IMR-90 (cell line): ENCODE measurements at regions not wholly inside any gene's neighbourhood (a gene's known extent, or its start where the extent isn't known, plus 50 kb on each side); places are given as distances from the start of the nearest gene placed in this dataset.

Source experiments
- ATAC-seq: fragments of 200-7000 bp; cut with Tn5 transposase; 2 replicates; pipeline ENCODE4 v1.9.1; 2020; ENCODE audit warnings: low read depth, mild to moderate bottlenecking, moderate library complexity
- BruUV-seq: library from RNA; stranded (reverse); fragments of 400-500 nt; replicated peaks from 2 replicates; lab custom pipeline; 2021; lab: Mats Ljungman, UMichigan
- CTCF ChIA-PET: fragments of 300-600 bp; formaldehyde crosslinking; extraction: SDS; loops from one replicate; lab custom pipeline; 2021; ENCODE audit warnings: antibody characterized with exemption; lab: Yijun Ruan, JAX
- POLR2A ChIA-PET: fragments of 300-600 bp; sonication (Branson Sonifier 250); formaldehyde crosslinking; loops from one replicate; lab custom pipeline; 2022; ENCODE audit warnings: antibody characterized with exemption; ENCODE audit not compliant: unreplicated experiment; lab: Charles Lee
- DNase-seq: peaks from one replicate; pipeline ENCODE4 v3.0.0; 2013
- H2AFZ ChIP-seq: replicated peaks from 2 replicates; pipeline ENCODE3; 2013; ENCODE audit warnings: low read length, mild to moderate bottlenecking; ENCODE audit not compliant: poor library complexity
- H2AK5ac ChIP-seq: 2 replicates; pipeline ENCODE4 v1.6.1; 2013; ENCODE audit warnings: low read depth, low read length, inconsistent platforms
- H2AK9ac ChIP-seq: replicated peaks from 2 replicates; pipeline ENCODE3; 2013; ENCODE audit warnings: mild to moderate bottlenecking, low read depth, low read length, moderate library complexity; ENCODE audit not compliant: poor library complexity
- H2BK120ac ChIP-seq: 2 replicates; pipeline ENCODE4 v1.6.1; 2013; ENCODE audit warnings: low read depth, low read length, inconsistent platforms
- H2BK15ac ChIP-seq: 3 replicates; pipeline ENCODE4 v1.6.1; 2013; ENCODE audit warnings: low read depth, low read length, inconsistent platforms
- H2BK20ac ChIP-seq: 2 replicates; pipeline ENCODE4 v1.6.1; 2013; ENCODE audit warnings: low read depth, mild to moderate bottlenecking, inconsistent platforms, low read length, moderate library complexity
- H2BK5ac ChIP-seq: 2 replicates; pipeline ENCODE4 v1.6.1; 2013; ENCODE audit warnings: mild to moderate bottlenecking, low read depth, low read length, inconsistent platforms; ENCODE audit not compliant: poor library complexity, severe bottlenecking
- H3K14ac ChIP-seq: replicated peaks from 2 replicates; pipeline ENCODE4 v1.6.1; 2013; ENCODE audit warnings: low read depth, low read length, inconsistent platforms
- H3K18ac ChIP-seq: 2 replicates; pipeline ENCODE4 v1.6.1; 2013; ENCODE audit warnings: low read depth, low read length, control low read depth
- H3K23ac ChIP-seq: 2 replicates; pipeline ENCODE4 v1.6.1; 2013; ENCODE audit warnings: low read depth, low read length, inconsistent platforms
- H3K27ac ChIP-seq: 2 replicates; pipeline ENCODE4 v1.5.1; 2013; ENCODE audit warnings: mild to moderate bottlenecking, control low read depth, low read length; ENCODE audit not compliant: insufficient read depth
- H3K27me3 ChIP-seq: 2 replicates; pipeline ENCODE4 v1.6.1; 2013; ENCODE audit warnings: low read length; ENCODE audit not compliant: control insufficient read depth, insufficient read depth
- H3K36me3 ChIP-seq: 2 replicates; pipeline ENCODE4 v1.6.1; 2013; ENCODE audit warnings: low read length, mixed read lengths; ENCODE audit not compliant: control insufficient read depth, insufficient read depth
- H3K4ac ChIP-seq: 2 replicates; pipeline ENCODE4 v1.6.1; 2013; ENCODE audit warnings: low read depth, low read length, inconsistent platforms
- H3K4me1 ChIP-seq: 2 replicates; pipeline ENCODE4 v1.6.1; 2013; ENCODE audit warnings: low read length, mixed read lengths; ENCODE audit not compliant: control insufficient read depth, insufficient read depth
- H3K4me2 ChIP-seq: 2 replicates; pipeline ENCODE4 v1.6.1; 2013; ENCODE audit warnings: low read depth, mild to moderate bottlenecking, control low read depth, low read length, moderate library complexity
- H3K4me3 ChIP-seq: 2 replicates; pipeline ENCODE4 v1.5.1; 2013; ENCODE audit warnings: low read depth, mild to moderate bottlenecking, control low read depth, low read length, moderate library complexity; ENCODE audit not compliant: insufficient read depth
- H3K56ac ChIP-seq: 2 replicates; pipeline ENCODE4 v1.6.1; 2013; ENCODE audit warnings: low read length, inconsistent platforms; ENCODE audit not compliant: insufficient read depth; ENCODE audit errors: extremely low read depth
- H3K79me1 ChIP-seq, 2 experiments: 2 replicates each; pipeline ENCODE4 v1.6.1; 2013; ENCODE audit warnings: low read length in 2 of 2, inconsistent platforms in 1 of 2, low read depth in 1 of 2
- H3K9ac ChIP-seq: 2 replicates; pipeline ENCODE4 v1.6.1; 2013; ENCODE audit warnings: low read depth, low read length, control low read depth
- H3K9me1 ChIP-seq: 2 replicates; pipeline ENCODE4 v1.6.1; 2013; ENCODE audit warnings: low read length, inconsistent platforms; ENCODE audit not compliant: insufficient read depth
- H3K9me3 ChIP-seq: 2 replicates; pipeline ENCODE4 v1.6.1; 2013; ENCODE audit warnings: low read length; ENCODE audit not compliant: control insufficient read depth, insufficient read depth
- H4K20me1 ChIP-seq: 2 replicates; pipeline ENCODE4 v1.6.1; 2013; ENCODE audit warnings: low read length, inconsistent platforms; ENCODE audit not compliant: insufficient read depth
- H4K5ac ChIP-seq: 2 replicates; pipeline ENCODE4 v1.6.1; 2013; ENCODE audit warnings: mild to moderate bottlenecking, low read depth, low read length, control low read depth
- H4K8ac ChIP-seq, 2 experiments: 2 replicates each; pipeline ENCODE4 v1.6.1; 2013; ENCODE audit warnings: low read depth in 2 of 2, low read length in 2 of 2, control low read depth in 1 of 2, inconsistent platforms in 1 of 2
- H4K91ac ChIP-seq: 2 replicates; pipeline ENCODE4 v1.6.1; 2013; ENCODE audit warnings: low read depth, low read length, inconsistent platforms; ENCODE audit not compliant: insufficient read depth
- BHLHE40 ChIP-seq: fragments of 150-350 bp; IDR thresholded peaks from 2 replicates; pipeline ENCODE4 v1.6.1; 2016; ENCODE audit warnings: mild to moderate bottlenecking, low read depth, low read length
- FOS ChIP-seq: fragments of 150-350 bp; IDR thresholded peaks from 2 replicates; pipeline ENCODE4 v1.6.1; 2016; ENCODE audit warnings: low read depth, low read length
- MXI1 ChIP-seq: IDR thresholded peaks from 2 replicates; pipeline ENCODE4 v1.6.1; 2012; ENCODE audit warnings: low read depth, mild to moderate bottlenecking, low read length, moderate library complexity, borderline replicate concordance
- NFE2L2 ChIP-seq: fragments of 150-350 bp; IDR thresholded peaks from 2 replicates; pipeline ENCODE4 v1.6.1; 2016; ENCODE audit warnings: low read depth, mild to moderate bottlenecking, low read length
- RAD21 ChIP-seq: IDR thresholded peaks from 2 replicates; pipeline ENCODE4 v1.6.1; 2012; ENCODE audit warnings: low read length, improper control_type of control experiment
- RFX5 ChIP-seq: IDR thresholded peaks from 2 replicates; pipeline ENCODE4 v1.8.0; 2012; ENCODE audit warnings: low read depth, mild to moderate bottlenecking, low read length, moderate library complexity
- WGBS, 2 experiments: methylation state at CpG; one replicate each; pipeline versions ENCODE4 v1.1.5 to v1.1.7; 2013; ENCODE audit warnings: missing lambda C conversion rate in 2 of 2; ENCODE audit not compliant: insufficient read length in 1 of 2; ENCODE audit errors: extremely low coverage in 2 of 2; 5-methylcytosine and 5-hydroxymethylcytosine counted together
- dilution Hi-C: fragments of 300-500 bp; cut with HindIII; formaldehyde crosslinking; loops from one replicate; pipeline ENCODE4 v1.14.3; 2018; ENCODE audit warnings: low sequenced_read_pairs; ENCODE audit not compliant: unreplicated experiment
- in situ Hi-C: fragments of 300-500 bp; cut with MboI; formaldehyde crosslinking; loops from 3 replicates; pipeline ENCODE4 v1.14.3; 2019; ENCODE audit warnings: low sequenced_read_pairs, inconsistent platforms, mixed read lengths
- intact Hi-C: fragments of 100-400 bp; cut with micrococcal nuclease; formaldehyde crosslinking; loops from 2 replicates; pipeline ENCODE4 v1.10.0; 2022
- TF ChIP-seq, protein P1 (sequence below): fragments of 150-350 bp; IDR thresholded peaks from 2 replicates; pipeline ENCODE4 v1.6.1; 2016; ENCODE audit warnings: low read depth, mild to moderate bottlenecking, low read length, moderate library complexity, borderline replicate concordance
- TF ChIP-seq, protein P2 (sequence below): conservative IDR thresholded peaks from 2 replicates; pipeline ENCODE4 v1.5.1; 2012; ENCODE audit warnings: mild to moderate bottlenecking, low read depth, low read length, improper control_type of control experiment
- TF ChIP-seq, protein P3 (sequence below): fragments of 150-350 bp; IDR thresholded peaks from 2 replicates; pipeline ENCODE4 v1.6.1; 2017; ENCODE audit warnings: mild to moderate bottlenecking, antibody characterized with exemption, low read length, low read depth

DNA sequence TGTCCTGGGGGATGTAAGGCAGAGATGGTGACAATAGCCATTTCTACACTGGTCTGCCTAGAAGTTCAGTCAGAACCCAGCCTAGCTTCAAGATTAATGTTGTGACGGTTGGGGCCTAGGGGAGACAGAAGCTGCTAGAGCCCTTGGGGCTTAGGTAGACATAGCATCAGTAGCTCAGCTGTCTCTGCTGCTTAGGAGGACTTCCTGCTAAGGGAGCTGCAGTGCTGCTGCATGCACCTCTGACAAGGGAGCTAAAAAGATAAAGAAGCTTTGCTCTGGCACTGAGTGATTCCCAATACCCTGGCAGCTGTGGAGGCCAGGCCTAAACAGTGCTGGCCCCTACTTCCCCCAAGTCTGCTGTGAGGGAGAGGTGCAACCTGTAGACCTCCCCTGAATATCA is 116.0 kb downstream of the CT47B1 start:
- H4K5ac ChIP-seq = no peak overlapping the region
- no peak overlapping the region for H3K14ac ChIP-seq
- no peak overlapping the region for H3K9ac ChIP-seq
- H3K4me2 ChIP-seq = no peak overlapping the region
- H3K9me1 ChIP-seq = no peaks in the 10 kb centered on the region
- no peak overlapping the region for H3K4me3 ChIP-seq
- CTCF ChIA-PET = no interaction called here
- H4K20me1 ChIP-seq = no peaks in the 10 kb centered on the region
- H2BK120ac ChIP-seq = no peak overlapping the region
- no peak overlapping the region for H3K23ac ChIP-seq
- no CpG with 5 or more reads among the region's 1 CpG for WGBS, 2 experiments
- H3K27ac ChIP-seq = no peak overlapping the region
- H3K56ac ChIP-seq = no peak overlapping the region
- no peaks in the 10 kb centered on the region for H3K27me3 ChIP-seq
- no peaks in the 10 kb centered on the region for H3K4me1 ChIP-seq
- H3K36me3 ChIP-seq = no peaks in the 10 kb centered on the region
- no peak overlapping the region for H2AFZ ChIP-seq
- TF ChIP-seq, protein P1, sequence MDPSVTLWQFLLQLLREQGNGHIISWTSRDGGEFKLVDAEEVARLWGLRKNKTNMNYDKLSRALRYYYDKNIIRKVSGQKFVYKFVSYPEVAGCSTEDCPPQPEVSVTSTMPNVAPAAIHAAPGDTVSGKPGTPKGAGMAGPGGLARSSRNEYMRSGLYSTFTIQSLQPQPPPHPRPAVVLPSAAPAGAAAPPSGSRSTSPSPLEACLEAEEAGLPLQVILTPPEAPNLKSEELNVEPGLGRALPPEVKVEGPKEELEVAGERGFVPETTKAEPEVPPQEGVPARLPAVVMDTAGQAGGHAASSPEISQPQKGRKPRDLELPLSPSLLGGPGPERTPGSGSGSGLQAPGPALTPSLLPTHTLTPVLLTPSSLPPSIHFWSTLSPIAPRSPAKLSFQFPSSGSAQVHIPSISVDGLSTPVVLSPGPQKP = no peak
- TF ChIP-seq RAD21 (no peak), NFE2L2 (no peak), RFX5 (no peak), FOS (no peak), MXI1 (no peak), BHLHE40 (no peak)
- TF ChIP-seq, protein P2, sequence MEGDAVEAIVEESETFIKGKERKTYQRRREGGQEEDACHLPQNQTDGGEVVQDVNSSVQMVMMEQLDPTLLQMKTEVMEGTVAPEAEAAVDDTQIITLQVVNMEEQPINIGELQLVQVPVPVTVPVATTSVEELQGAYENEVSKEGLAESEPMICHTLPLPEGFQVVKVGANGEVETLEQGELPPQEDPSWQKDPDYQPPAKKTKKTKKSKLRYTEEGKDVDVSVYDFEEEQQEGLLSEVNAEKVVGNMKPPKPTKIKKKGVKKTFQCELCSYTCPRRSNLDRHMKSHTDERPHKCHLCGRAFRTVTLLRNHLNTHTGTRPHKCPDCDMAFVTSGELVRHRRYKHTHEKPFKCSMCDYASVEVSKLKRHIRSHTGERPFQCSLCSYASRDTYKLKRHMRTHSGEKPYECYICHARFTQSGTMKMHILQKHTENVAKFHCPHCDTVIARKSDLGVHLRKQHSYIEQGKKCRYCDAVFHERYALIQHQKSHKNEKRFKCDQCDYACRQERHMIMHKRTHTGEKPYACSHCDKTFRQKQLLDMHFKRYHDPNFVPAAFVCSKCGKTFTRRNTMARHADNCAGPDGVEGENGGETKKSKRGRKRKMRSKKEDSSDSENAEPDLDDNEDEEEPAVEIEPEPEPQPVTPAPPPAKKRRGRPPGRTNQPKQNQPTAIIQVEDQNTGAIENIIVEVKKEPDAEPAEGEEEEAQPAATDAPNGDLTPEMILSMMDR = no peak
- TF ChIP-seq, protein P3, sequence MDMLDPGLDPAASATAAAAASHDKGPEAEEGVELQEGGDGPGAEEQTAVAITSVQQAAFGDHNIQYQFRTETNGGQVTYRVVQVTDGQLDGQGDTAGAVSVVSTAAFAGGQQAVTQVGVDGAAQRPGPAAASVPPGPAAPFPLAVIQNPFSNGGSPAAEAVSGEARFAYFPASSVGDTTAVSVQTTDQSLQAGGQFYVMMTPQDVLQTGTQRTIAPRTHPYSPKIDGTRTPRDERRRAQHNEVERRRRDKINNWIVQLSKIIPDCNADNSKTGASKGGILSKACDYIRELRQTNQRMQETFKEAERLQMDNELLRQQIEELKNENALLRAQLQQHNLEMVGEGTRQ = no peak
- H4K91ac ChIP-seq = no peak overlapping the region
- POLR2A ChIA-PET = interaction anchor here (0.6 kb wide), 1 partner anchor 29 kb away, joined by 6 read pairs; no protein-coding TSS in a partner anchor
- H3K79me1 ChIP-seq = no peaks in the 10 kb centered on the region
- H2BK5ac ChIP-seq = no peak overlapping the region
- H2BK20ac ChIP-seq = no peak overlapping the region
- no peaks in the 10 kb centered on the region for H3K9me3 ChIP-seq
- H3K18ac ChIP-seq = no peak overlapping the region
- DNase-seq (no peak), ATAC-seq (no peak)
- no TSS peak for BruUV-seq
- no peak overlapping the region for H4K8ac ChIP-seq
- no peak overlapping the region for H3K4ac ChIP-seq
- dilution Hi-C loops (no loop called here), in situ Hi-C loops (loop anchor here (25.0 kb wide), 1 partner anchor 247 kb away; no protein-coding TSS in a partner anchor), intact Hi-C loops (no loop called here)
- H2BK15ac ChIP-seq = no peak overlapping the region
- H2AK5ac ChIP-seq = no peak overlapping the region
- H2AK9ac ChIP-seq = no peak overlapping the region
